Loucy (cell line): ENCODE measurements at regions not wholly inside any gene's neighbourhood (a gene's known extent, or its start where the extent isn't known, plus 50 kb on each side); places are given as distances from the start of the nearest gene placed in this dataset.

ENCODE experiments used
- CTCF ChIP-seq: fragments of 200-600 bp; sonication (generic); conservative IDR thresholded peaks from 2 replicates; pipeline ENCODE4 v1.5.1; 2014; ENCODE audit warnings: mild to moderate bottlenecking, antibody characterized with exemption, low read length
- EZH2phosphoT487 ChIP-seq: fragments of 200-600 bp; IDR thresholded peaks from 2 replicates; pipeline ENCODE4 v1.6.1; 2018; ENCODE audit warnings: antibody characterized with exemption, mild to moderate bottlenecking, moderate library complexity, borderline replicate concordance

GRCh38 chr4:28451346-28451745, 1590.7 kb downstream of the STIM2 start:
- no peak for TF ChIP-seq CTCF
- TF ChIP-seq EZH2phosphoT487: no peak
